ENCODE measurements at regions not wholly inside any gene's neighbourhood (a gene's known extent, or its start where the extent isn't known, plus 50 kb on each side); places are given as distances from the start of the nearest gene placed in this dataset.

- H3K4me2 ChIP-seq (ENCODE audit: low read length), result no peak overlapping the region
- no peak for TF ChIP-seq CTCF (IDR thresholded peaks at IDR 0.05; ENCODE audit: low read length)
- TF ChIP-seq EZH2 (IDR thresholded peaks at IDR 0.05; ENCODE audit: borderline replicate concordance, low read length), result no peak
- H2AFZ ChIP-seq (ENCODE audit: low read length), result no peak overlapping the region
- no peak overlapping the region for H3K9ac ChIP-seq (ENCODE audit: low read length)
- no peak overlapping the region for H3K4me3 ChIP-seq (ENCODE audit: low read depth, low read length, poor library complexity, severe bottlenecking)
- no peaks in the 10 kb centered on the region for H3K9me2 ChIP-seq (ENCODE audit: low read depth, low read length)
- H3K36me3 ChIP-seq (ENCODE audit: insufficient read depth, low read length), result no peaks in the 10 kb centered on the region
- no peaks in the 10 kb centered on the region for H3K27me3 ChIP-seq (ENCODE audit: insufficient read depth, low read length)
- H3K9me3 ChIP-seq (ENCODE audit: low read length), result no peaks in the 10 kb centered on the region
- no peaks in the 10 kb centered on the region for H3F3A ChIP-seq (ENCODE audit: insufficient read depth, low read length)
- no peaks in the 10 kb centered on the region for H4K20me1 ChIP-seq (ENCODE audit: insufficient read depth, low read length)
- no peaks in the 10 kb centered on the region for H3K4me1 ChIP-seq (ENCODE audit: insufficient read depth, low read length, severe bottlenecking)
- no peak overlapping the region for H3K27ac ChIP-seq (ENCODE audit: low read depth, low read length, poor library complexity, severe bottlenecking)
- H3K79me2 ChIP-seq (ENCODE audit: insufficient read depth, low read length), result no peaks in the 10 kb centered on the region
Observed at GRCh38 chr6:23735151-23735550, 390.9 kb upstream of the NRSN1 start.

GRCh38 chr6:23736577-23736976, 389.4 kb upstream of the NRSN1 start:
- H3K79me2 ChIP-seq (ENCODE audit: insufficient read depth, low read length), result no peaks in the 10 kb centered on the region
- TF ChIP-seq CTCF (IDR thresholded peaks at IDR 0.05; ENCODE audit: low read length) (no peak), EZH2 (IDR thresholded peaks at IDR 0.05; ENCODE audit: borderline replicate concordance, low read length) (no peak)
- H3K9me3 ChIP-seq (ENCODE audit: low read length), result no peaks in the 10 kb centered on the region

GRCh38 chr6:23747239-23747638, 378.8 kb upstream of the NRSN1 start:
- H3K4me2 ChIP-seq (ENCODE audit: low read length), result no peak overlapping the region
- no peak for TF ChIP-seq CTCF (IDR thresholded peaks at IDR 0.05; ENCODE audit: low read length)
- TF ChIP-seq EZH2 (IDR thresholded peaks at IDR 0.05; ENCODE audit: borderline replicate concordance, low read length), result no peak
- H3K79me2 ChIP-seq (ENCODE audit: insufficient read depth, low read length), result no peaks in the 10 kb centered on the region
- no peaks in the 10 kb centered on the region for H3K9me3 ChIP-seq (ENCODE audit: low read length)
- no peak overlapping the region for H3K9ac ChIP-seq (ENCODE audit: low read length)
- no peaks in the 10 kb centered on the region for H3K4me1 ChIP-seq (ENCODE audit: insufficient read depth, low read length, severe bottlenecking)
- no peaks in the 10 kb centered on the region for H3K36me3 ChIP-seq (ENCODE audit: insufficient read depth, low read length)
- H3K27me3 ChIP-seq (ENCODE audit: insufficient read depth, low read length), result no peaks in the 10 kb centered on the region
- H3F3A ChIP-seq (ENCODE audit: insufficient read depth, low read length), result no peaks in the 10 kb centered on the region
- no peaks in the 10 kb centered on the region for H3K9me2 ChIP-seq (ENCODE audit: low read depth, low read length)
- no peak overlapping the region for H3K4me3 ChIP-seq (ENCODE audit: low read depth, low read length, poor library complexity, severe bottlenecking)
- H2AFZ ChIP-seq (ENCODE audit: low read length), result no peak overlapping the region
- H4K20me1 ChIP-seq (ENCODE audit: insufficient read depth, low read length), result no peaks in the 10 kb centered on the region
- no peak overlapping the region for H3K27ac ChIP-seq (ENCODE audit: low read depth, low read length, poor library complexity, severe bottlenecking)

More at GRCh38 chr6:23736577-23736976, 389.4 kb upstream of the NRSN1 start:
- Histone ChIP-seq H3K36me3 (ENCODE audit: insufficient read depth, low read length) (no peaks in the 10 kb centered on the region), H3K9me2 (ENCODE audit: low read depth, low read length) (no peaks in the 10 kb centered on the region), H3K4me1 (ENCODE audit: insufficient read depth, low read length, severe bottlenecking) (no peaks in the 10 kb centered on the region), H3F3A (ENCODE audit: insufficient read depth, low read length) (no peaks in the 10 kb centered on the region), H3K4me2 (ENCODE audit: low read length) (no peak overlapping the region), H2AFZ (ENCODE audit: low read length) (no peak overlapping the region), H3K27me3 (ENCODE audit: insufficient read depth, low read length) (no peaks in the 10 kb centered on the region), H4K20me1 (ENCODE audit: insufficient read depth, low read length) (no peaks in the 10 kb centered on the region), H3K4me3 (ENCODE audit: low read depth, low read length, poor library complexity, severe bottlenecking) (no peak overlapping the region), H3K9ac (ENCODE audit: low read length) (no peak overlapping the region), H3K27ac (ENCODE audit: low read depth, low read length, poor library complexity, severe bottlenecking) (no peak overlapping the region)

Data from OCI-LY1 (cell line).